HEK293T (cell line): ENCODE measurements at regions not wholly inside any gene's neighbourhood (a gene's known extent, or its start where the extent isn't known, plus 50 kb on each side); places are given as distances from the start of the nearest gene placed in this dataset.

Experiments
- CTCF ChIA-PET: fragments of 350-600 bp; formaldehyde crosslinking; extraction: SDS; loops from one replicate; lab custom pipeline; 2021; ENCODE audit warnings: antibody characterized with exemption, inconsistent platforms; lab: Yijun Ruan, JAX
- POLR2A ChIA-PET: fragments of 350-600 bp; formaldehyde crosslinking; extraction: SDS; loops from one replicate; lab custom pipeline; 2020; ENCODE audit warnings: antibody characterized with exemption, inconsistent platforms; lab: Yijun Ruan, JAX
- DNase-seq: peaks from one replicate; pipeline ENCODE4 v3.0.0; 2012; ENCODE audit warnings: mixed read lengths; ENCODE audit errors: extremely low spot score
- ARNT ChIP-seq: fragments of 450-650 bp; IDR thresholded peaks from 2 replicates; pipeline ENCODE4 v1.6.1; 2017; ENCODE audit warnings: mild to moderate bottlenecking
- BHLHE40 ChIP-seq: fragments of 450-650 bp; IDR thresholded peaks from 2 replicates; pipeline ENCODE4 v1.6.1; 2016; ENCODE audit warnings: mild to moderate bottlenecking, moderate library complexity, borderline replicate concordance
- CTBP1 ChIP-seq: fragments of 450-650 bp; IDR thresholded peaks from 2 replicates; pipeline ENCODE4 v1.6.1; 2016; ENCODE audit warnings: borderline replicate concordance
- ELF4 ChIP-seq: fragments of 450-650 bp; IDR thresholded peaks from 2 replicates; pipeline ENCODE4 v1.6.1; 2017; ENCODE audit warnings: antibody characterized with exemption
- FOXA1 ChIP-seq: fragments of 450-650 bp; IDR thresholded peaks from 2 replicates; pipeline ENCODE4 v1.6.1; 2016; ENCODE audit warnings: mild to moderate bottlenecking
- FOXK2 ChIP-seq: fragments of 450-650 bp; IDR thresholded peaks from 2 replicates; pipeline ENCODE4 v1.6.1; 2016; ENCODE audit warnings: mild to moderate bottlenecking
- FOXM1 ChIP-seq: fragments of 450-650 bp; IDR thresholded peaks from 2 replicates; pipeline ENCODE4 v1.6.1; 2017; ENCODE audit warnings: mild to moderate bottlenecking, borderline replicate concordance
- HDGF ChIP-seq: fragments of 450-650 bp; IDR thresholded peaks from 2 replicates; pipeline ENCODE4 v1.6.1; 2017; ENCODE audit warnings: antibody characterized with exemption, borderline replicate concordance
- L3MBTL2 ChIP-seq: fragments of 450-650 bp; conservative IDR thresholded peaks from 2 replicates; pipeline ENCODE4 v1.6.1; 2016; ENCODE audit warnings: mild to moderate bottlenecking
- LEF1 ChIP-seq: fragments of 450-650 bp; IDR thresholded peaks from 2 replicates; pipeline ENCODE4 v1.6.1; 2017; ENCODE audit warnings: mild to moderate bottlenecking, borderline replicate concordance
- NFRKB ChIP-seq: fragments of 450-650 bp; IDR thresholded peaks from 2 replicates; pipeline ENCODE4 v1.6.1; 2016; ENCODE audit warnings: mild to moderate bottlenecking, moderate library complexity
- PKNOX1 ChIP-seq: fragments of 450-650 bp; IDR thresholded peaks from 2 replicates; pipeline ENCODE4 v1.6.1; 2016
- SP1 ChIP-seq: fragments of 450-650 bp; IDR thresholded peaks from 2 replicates; pipeline ENCODE4 v1.6.1; 2017
- SUZ12 ChIP-seq: fragments of 450-650 bp; IDR thresholded peaks from 2 replicates; pipeline ENCODE4 v1.6.1; 2016; ENCODE audit warnings: mild to moderate bottlenecking
- TARDBP ChIP-seq: fragments of 450-650 bp; IDR thresholded peaks from 2 replicates; pipeline ENCODE4 v1.6.1; 2016
- ZNF384 ChIP-seq: fragments of 450-650 bp; IDR thresholded peaks from 2 replicates; pipeline ENCODE4 v1.6.1; 2016

- CTCF ChIA-PET, result no interaction called here
- POLR2A ChIA-PET, result no interaction called here
- no peak for DNase-seq
- TF ChIP-seq TARDBP (no peak), ZNF384 (no peak), FOXK2 (no peak), FOXA1 (no peak), L3MBTL2 (no peak), FOXM1 (no peak), NFRKB (no peak), ELF4 (no peak), ARNT (no peak), LEF1 (no peak), CTBP1 (no peak), HDGF (no peak), SP1 (no peak), PKNOX1 (no peak)
Observed at GRCh38 chr3:73894474-73895213, 269.9 kb upstream of the PDZRN3 start.

DNA sequence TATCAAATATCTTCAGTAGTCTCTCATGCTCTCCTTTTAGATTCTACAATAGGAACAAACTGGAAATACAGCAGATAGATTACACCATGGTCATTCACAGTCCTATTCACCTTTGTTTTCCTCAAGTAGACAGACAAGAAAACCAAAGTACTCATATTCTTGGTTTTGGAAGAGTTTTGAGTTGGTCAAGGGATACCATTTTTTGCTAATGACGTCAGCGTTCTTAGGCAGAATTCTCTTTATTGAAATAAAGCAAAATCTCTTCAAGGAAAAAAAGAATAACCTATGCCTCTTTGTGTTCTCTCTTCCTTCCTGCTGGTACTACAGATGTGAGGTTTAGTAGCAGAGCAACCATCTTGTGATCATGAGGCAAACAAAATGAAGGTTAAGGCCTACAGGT, 268.3 kb upstream of the PDZRN3 start:
- TF ChIP-seq NFRKB (no peak), HDGF (no peak), ARNT (no peak), TARDBP (no peak), SP1 (no peak), FOXA1 (no peak)
- no peak for DNase-seq
- ChIA-PET CTCF (no interaction called here), POLR2A (no interaction called here)

GRCh38 chr3:73885862-73886261, 261.1 kb upstream of the PDZRN3 start:
- DNase-seq, result no peak
- TF ChIP-seq ELF4 (no peak), FOXA1 (no peak), FOXK2 (no peak), LEF1 (no peak), HDGF (no peak), NFRKB (no peak), TARDBP (no peak), SUZ12 (no peak), PKNOX1 (no peak), L3MBTL2 (no peak), ZNF384 (no peak), BHLHE40 (no peak), FOXM1 (no peak), CTBP1 (no peak)
- CTCF ChIA-PET, result interaction anchor here (0.6 kb wide), 1 partner anchor 36 kb away, joined by 3 read pairs; no protein-coding TSS in a partner anchor
- POLR2A ChIA-PET, result no interaction called here

DNA sequence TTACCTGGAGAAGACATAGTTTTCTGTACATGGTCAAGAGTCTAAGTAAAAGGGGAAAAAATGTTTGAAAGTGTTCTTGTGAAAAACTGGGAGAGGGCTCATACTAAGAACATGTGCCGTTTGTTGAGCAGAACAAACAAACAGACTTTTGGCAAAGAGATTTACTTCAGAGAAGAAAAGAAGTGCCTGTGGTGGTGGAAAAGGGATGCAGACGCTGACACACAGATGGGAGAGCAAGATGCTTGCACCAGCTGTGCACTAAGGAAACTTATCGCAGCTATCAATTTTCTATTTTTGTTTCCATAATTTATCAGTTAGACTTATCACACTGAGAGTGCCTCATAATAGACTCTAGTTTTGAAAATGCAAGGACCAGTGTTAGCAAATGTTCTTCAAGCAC, 259.6 kb upstream of the PDZRN3 start:
- DNase-seq, result no peak
- ChIA-PET POLR2A (no interaction called here), CTCF (no interaction called here)
- no peak for TF ChIP-seq LEF1
- no peak for TF ChIP-seq BHLHE40
- TF ChIP-seq CTBP1, result no peak
- TF ChIP-seq SUZ12, result no peak
- no peak for TF ChIP-seq ELF4
- TF ChIP-seq TARDBP, result no peak
- TF ChIP-seq SP1, result no peak
- no peak for TF ChIP-seq HDGF
- no peak for TF ChIP-seq ARNT
- TF ChIP-seq ZNF384, result no peak
- no peak for TF ChIP-seq PKNOX1
- no peak for TF ChIP-seq FOXM1
- TF ChIP-seq NFRKB, result no peak
- TF ChIP-seq FOXA1, result no peak
- TF ChIP-seq FOXK2, result no peak
- TF ChIP-seq L3MBTL2, result no peak

DNA sequence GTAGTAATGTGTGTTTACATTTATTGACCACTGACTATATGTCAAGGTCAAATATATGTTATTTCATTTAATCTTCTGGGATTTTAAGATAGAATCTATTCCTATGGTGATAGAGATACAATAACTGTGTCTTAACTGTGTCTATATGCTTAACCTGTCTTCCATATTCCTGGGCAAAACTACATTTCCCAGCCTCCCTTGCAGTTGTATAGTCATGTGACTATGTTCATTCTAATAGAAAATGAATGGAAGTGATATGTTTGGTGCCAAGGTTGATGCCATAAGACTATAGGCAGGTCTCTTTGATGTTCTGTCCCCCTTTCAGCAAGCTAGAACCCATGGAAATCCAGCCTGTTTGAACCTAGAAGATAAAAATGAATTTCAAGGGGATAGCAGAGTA, 258.8 kb upstream of the PDZRN3 start:
- POLR2A ChIA-PET, result no interaction called here
- no peak for DNase-seq
- CTCF ChIA-PET, result no interaction called here
- TF ChIP-seq HDGF, result no peak
- no peak for TF ChIP-seq CTBP1
- no peak for TF ChIP-seq FOXM1
- TF ChIP-seq NFRKB, result no peak

DNA sequence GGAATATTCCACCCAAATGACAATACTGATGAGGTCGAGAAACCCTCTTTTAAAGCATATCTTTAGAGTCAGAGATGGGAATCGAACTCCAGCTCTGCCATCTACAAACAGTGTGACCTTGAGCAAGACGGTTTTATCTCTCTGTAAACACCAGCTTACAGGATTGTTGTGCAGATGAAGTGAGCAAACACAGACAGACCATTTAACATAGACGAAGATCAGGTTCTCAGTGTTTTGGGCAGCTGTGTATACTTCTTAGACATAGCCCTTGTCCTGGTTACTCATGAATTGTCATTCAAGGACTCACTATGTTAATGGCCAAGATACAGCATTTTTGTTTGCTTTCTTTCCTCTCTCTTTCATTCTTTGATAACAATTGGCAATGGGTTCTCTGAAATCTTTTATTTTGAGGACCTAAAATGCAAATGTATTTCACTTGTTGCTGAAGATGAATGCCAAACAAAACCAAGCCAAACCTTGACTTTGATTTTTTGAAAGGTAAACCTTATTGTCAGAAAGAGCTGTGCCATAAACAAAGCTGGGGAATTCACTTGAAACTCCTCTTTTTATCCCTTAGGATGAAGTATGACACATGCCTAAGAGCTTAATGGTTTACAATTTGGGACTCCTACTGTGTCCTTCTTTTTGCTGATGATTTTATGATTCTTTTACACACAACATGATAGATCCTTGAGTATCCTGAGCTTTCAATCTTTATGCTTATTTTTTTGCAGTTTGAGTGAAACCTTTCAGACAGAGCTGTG, 250.0 kb upstream of the PDZRN3 start:
- CTCF ChIA-PET, result no interaction called here
- no peak for TF ChIP-seq HDGF
- TF ChIP-seq SUZ12, result no peak
- TF ChIP-seq SP1, result no peak
- no peak for TF ChIP-seq ARNT
- no peak for TF ChIP-seq ELF4
- TF ChIP-seq CTBP1, result no peak
- TF ChIP-seq NFRKB, result no peak
- TF ChIP-seq LEF1, result no peak
- TF ChIP-seq PKNOX1, result no peak
- TF ChIP-seq TARDBP, result no peak
- no peak for TF ChIP-seq L3MBTL2
- TF ChIP-seq FOXK2, result no peak
- TF ChIP-seq FOXA1, result no peak
- no peak for TF ChIP-seq ZNF384
- TF ChIP-seq BHLHE40, result no peak
- TF ChIP-seq FOXM1, result no peak
- POLR2A ChIA-PET, result no interaction called here
- no peak for DNase-seq
